Right cardiac atrium (tissue), 5 donors: ENCODE measurements at regions not wholly inside any gene's neighbourhood (a gene's known extent, or its start where the extent isn't known, plus 50 kb on each side); places are given as distances from the start of the nearest gene placed in this dataset.
"Not testable (repeated sequence)": the region's sequence is repeated elsewhere in the genome, so short reads cannot be mapped to it uniquely, and the experiment has no call there.

ENCODE experiments used
- ATAC-seq, 2 donors: fragments of 200-7000 bp; cut with Tn5 transposase; one replicate each; pipeline versions ENCODE4 v1.8.0 to v1.9.1; 2020; ENCODE audit warnings: moderate library complexity in 2 of 2, mild to moderate bottlenecking in 1 of 2
- DNase-seq, 3 donors: peaks; one replicate each; pipeline ENCODE4 v3.0.0-alpha.2; 2020
- H3K27ac ChIP-seq: one replicate; pipeline ENCODE4 v1.5.1; 2013; ENCODE audit warnings: mild to moderate bottlenecking, low read length, control low read depth, moderate library complexity
- H3K27me3 ChIP-seq: one replicate; pipeline ENCODE4 v1.6.1; 2013; ENCODE audit not compliant: control insufficient read depth, insufficient read depth
- H3K4me1 ChIP-seq: one replicate; pipeline ENCODE4 v1.6.1; 2013; ENCODE audit warnings: low read length; ENCODE audit not compliant: control insufficient read depth, insufficient read depth
- H3K4me3 ChIP-seq: one replicate; pipeline ENCODE4 v1.5.1; 2013; ENCODE audit warnings: low read length, control low read depth
- H3K9me3 ChIP-seq: one replicate; pipeline ENCODE4 v1.6.1; 2013; ENCODE audit warnings: low read length; ENCODE audit not compliant: control insufficient read depth
- WGBS: extraction: QIAGEN DNeasy Blood & Tissue Kit; methylation state at CpG from one replicate; pipeline ENCODE4 v1.1.7; 2013; 5-methylcytosine and 5-hydroxymethylcytosine counted together
- intact Hi-C, 4 donors: fragments of 100-400 bp; cut with DNase I; formaldehyde crosslinking; loops; one replicate each; pipeline versions ENCODE4 v1.11.0 to v1.14.0; 2022 to 2023
- donor health status: healthy with polysubstance abuse.
- donor health status: DM: no; HTN: yes; CAD: no.
- donor health status: DM: no; HTN: no; CAD: no.
- donor health status: DM: no; HTN: yes; CAD: no; lungs with severe emphysema.
- donor health status: DM: yes; HTN: yes; CAD: no.

DNA sequence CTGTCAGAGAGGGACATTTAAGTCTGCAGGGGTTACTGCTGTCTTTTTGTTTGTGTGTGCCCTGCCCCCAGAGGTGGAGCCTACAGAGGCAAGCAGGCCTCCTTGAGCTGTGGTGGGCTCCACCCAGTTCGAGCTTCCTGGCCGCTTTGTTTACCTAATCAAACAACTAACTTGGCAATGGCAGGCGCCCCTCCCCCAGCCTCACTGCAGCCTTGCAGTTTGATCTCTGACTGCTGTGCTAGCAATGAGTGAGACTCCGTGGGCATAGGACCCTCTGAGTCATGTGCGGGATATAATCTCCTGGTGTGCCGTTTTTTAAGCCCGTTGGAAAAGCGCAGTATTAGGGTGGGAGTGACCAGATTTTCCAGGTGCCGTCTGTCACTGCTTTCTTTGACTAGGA is 216.8 kb upstream of the CDKN2B start:
- ATAC-seq, H3K9me3 ChIP-seq, H3K4me1 ChIP-seq, H3K4me3 ChIP-seq, intact Hi-C loops, H3K27ac ChIP-seq, H3K27me3 ChIP-seq, DNase-seq: not testable (repeated sequence)
- 90% methylated on average over 9 of the region's 9 CpGs for WGBS

GRCh38 chr9:22227986-22228385 is 218.6 kb upstream of the DMRTA1 start:
- DNase-seq (no peak), ATAC-seq (no peak)
- Histone ChIP-seq H3K4me1 (no peaks in the 10 kb centered on the region), H3K27me3 (no peaks in the 10 kb centered on the region), H3K4me3 (no peak overlapping the region), H3K27ac (no peak overlapping the region), H3K9me3 (no peaks in the 10 kb centered on the region)
- intact Hi-C loops, result no loop called here

GRCh38 chr9:22228542-22228941 is 218.1 kb upstream of the DMRTA1 start:
- Histone ChIP-seq H3K27ac (no peak overlapping the region), H3K4me1 (no peaks in the 10 kb centered on the region), H3K4me3 (no peak overlapping the region), H3K27me3 (no peaks in the 10 kb centered on the region), H3K9me3 (no peaks in the 10 kb centered on the region)
- intact Hi-C loops, result no loop called here
- ATAC-seq (no peak), DNase-seq (no peak)
- 43% methylated on average over 3 of the region's 3 CpGs for WGBS

GRCh38 chr9:22229069-22229468 is 217.6 kb upstream of the DMRTA1 start:
- H3K27ac ChIP-seq, result no peak overlapping the region
- intact Hi-C loops, result no loop called here
- H3K9me3 ChIP-seq, result no peaks in the 10 kb centered on the region
- no peaks in the 10 kb centered on the region for H3K27me3 ChIP-seq
- WGBS, result 83% methylated on average over 4 of the region's 4 CpGs
- ATAC-seq (no peak), DNase-seq (no peak)
- no peaks in the 10 kb centered on the region for H3K4me1 ChIP-seq
- no peak overlapping the region for H3K4me3 ChIP-seq

DNA sequence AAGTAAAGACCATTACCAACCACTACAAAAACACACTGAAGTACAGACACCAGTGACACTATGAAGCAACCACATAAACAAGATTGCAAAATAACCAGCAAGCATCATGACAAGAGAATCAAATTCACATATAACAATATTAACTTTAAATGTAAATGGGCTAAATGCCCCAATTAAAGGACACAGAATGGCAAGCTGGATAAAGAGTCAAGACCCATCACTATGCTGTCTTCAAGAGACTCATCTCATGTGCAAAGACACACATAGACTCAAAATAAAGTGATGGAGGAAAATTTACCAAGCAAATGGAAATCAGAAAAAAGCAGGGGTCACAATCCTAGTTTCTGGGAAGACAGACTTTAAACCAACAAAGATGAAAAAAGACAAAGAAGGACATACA is 215.3 kb upstream of the DMRTA1 start:
- not testable (repeated sequence) for H3K4me3 ChIP-seq, DNase-seq, H3K27me3 ChIP-seq, H3K27ac ChIP-seq, H3K9me3 ChIP-seq, H3K4me1 ChIP-seq, ATAC-seq
- intact Hi-C loops, result loop anchor here in 1 of 4 donors (10.0 kb wide), 1 partner anchor 417 kb away; no protein-coding TSS in a partner anchor

DNA sequence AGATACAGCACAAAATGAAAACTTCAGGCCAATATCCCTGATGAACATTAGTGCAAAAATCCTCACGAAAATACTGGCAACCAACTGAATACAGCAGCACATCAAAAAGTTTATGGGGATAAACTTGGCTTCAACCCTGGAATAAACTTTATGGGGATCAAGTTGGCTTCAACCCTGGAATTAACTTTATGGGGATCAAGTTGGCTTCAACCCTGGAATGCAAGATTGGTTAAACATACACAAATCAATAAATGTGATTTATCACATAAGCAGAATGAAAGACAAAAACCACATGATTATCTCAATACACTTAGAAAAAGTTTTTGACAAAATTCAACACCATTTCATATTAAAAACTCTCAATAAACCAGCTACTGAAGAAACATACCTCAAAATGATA is 213.7 kb upstream of the DMRTA1 start:
- no peaks in the 10 kb centered on the region for H3K9me3 ChIP-seq
- no peak overlapping the region for H3K4me3 ChIP-seq
- 72% methylated on average over 1 of the region's 1 CpG for WGBS

GRCh38 chr9:22237497-22238363 is 208.9 kb upstream of the DMRTA1 start:
- Histone ChIP-seq H3K9me3 (no peaks in the 10 kb centered on the region), H3K27me3 (no peaks in the 10 kb centered on the region), H3K27ac (no peak overlapping the region), H3K4me3 (no peak overlapping the region), H3K4me1 (no peaks in the 10 kb centered on the region)
- intact Hi-C loops, result loop anchor here (5.0 to 10.0 kb wide), 2 partner anchors 423 to 425 kb away; no protein-coding TSS in a partner anchor
- no peak for DNase-seq
- no peak for ATAC-seq
- 83% methylated on average over 3 of the region's 3 CpGs for WGBS

More for the DNA sequence above, 213.7 kb upstream of the DMRTA1 start:
- no peak for DNase-seq
- no peaks in the 10 kb centered on the region for H3K27me3 ChIP-seq
- no peak overlapping the region for H3K27ac ChIP-seq
- H3K4me1 ChIP-seq, result no peaks in the 10 kb centered on the region
- intact Hi-C loops, result loop anchor here in 1 of 4 donors (10.0 kb wide), 1 partner anchor 418 kb away; no protein-coding TSS in a partner anchor
- no peak for ATAC-seq

DNA sequence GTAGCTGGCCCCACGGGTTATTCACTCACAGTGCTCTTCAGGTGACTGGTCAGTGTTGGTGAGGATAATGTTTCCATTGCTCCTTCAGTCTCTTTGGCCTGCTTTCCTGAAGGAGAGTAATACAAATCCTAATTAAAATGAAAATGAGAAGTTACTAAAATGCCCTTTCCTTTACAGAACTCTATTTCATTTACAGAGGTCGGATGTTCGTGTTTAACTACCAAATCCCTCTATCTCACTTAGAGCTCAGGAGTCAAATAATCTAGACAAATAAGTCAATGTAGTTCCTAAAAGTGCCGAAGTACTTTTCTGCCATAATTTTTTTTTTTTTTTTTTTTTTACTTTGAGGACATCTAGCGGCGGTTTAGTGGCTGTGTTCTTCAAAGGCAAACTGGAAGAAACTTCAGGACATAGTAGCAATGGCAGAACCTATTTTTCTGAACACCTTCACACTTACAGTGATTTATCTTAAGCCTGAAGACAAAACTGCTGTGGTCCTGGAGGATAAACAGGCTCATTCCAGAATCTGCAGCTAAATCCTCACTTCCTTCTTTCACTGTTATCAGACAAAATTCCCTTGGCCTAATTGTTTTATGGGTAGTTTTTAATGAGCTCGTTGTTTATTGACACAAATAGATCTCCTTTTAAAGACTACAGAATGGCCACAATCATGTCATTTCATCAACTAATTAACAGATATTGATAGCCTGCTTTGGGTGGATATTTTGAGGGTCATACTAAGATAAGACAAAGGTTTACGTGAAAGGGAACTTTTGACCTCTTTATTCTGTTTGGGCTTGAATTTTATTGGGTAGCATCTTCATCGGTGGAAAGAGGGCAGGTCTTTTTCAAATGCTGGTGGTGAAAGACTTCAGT is 207.6 kb upstream of the DMRTA1 start:
- no peaks in the 10 kb centered on the region for H3K9me3 ChIP-seq
- H3K4me1 ChIP-seq, result no peaks in the 10 kb centered on the region
- no peak for DNase-seq
- no peak overlapping the region for H3K4me3 ChIP-seq
- 18% methylated on average over 9 of the region's 9 CpGs for WGBS
- intact Hi-C loops, result loop anchor here (5.0 to 10.0 kb wide), 2 partner anchors 424 to 427 kb away; no protein-coding TSS in a partner anchor
- no peak overlapping the region for H3K27ac ChIP-seq
- H3K27me3 ChIP-seq, result no peaks in the 10 kb centered on the region
- no peak for ATAC-seq

DNA sequence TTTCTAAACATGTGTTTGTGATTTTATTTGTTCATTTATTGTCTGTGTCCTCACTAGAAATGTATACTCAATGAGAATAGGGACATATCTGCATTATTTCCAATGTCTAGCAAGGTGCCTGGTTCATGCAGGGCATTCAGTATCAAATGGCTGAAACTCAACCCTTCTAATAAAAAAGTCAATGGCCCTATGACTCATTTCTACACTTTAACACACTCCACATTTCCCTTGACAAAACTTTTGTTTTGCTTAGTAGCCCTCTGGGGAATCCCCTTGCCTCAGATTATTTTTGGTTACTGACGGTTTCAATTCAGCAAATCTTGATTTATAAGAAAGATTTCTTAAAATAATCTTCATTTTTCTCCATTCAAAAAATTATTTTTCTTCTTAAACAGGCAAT is 206.0 kb upstream of the DMRTA1 start:
- Histone ChIP-seq H3K27ac (no peak overlapping the region), H3K27me3 (no peaks in the 10 kb centered on the region), H3K9me3 (no peaks in the 10 kb centered on the region), H3K4me3 (no peak overlapping the region), H3K4me1 (no peaks in the 10 kb centered on the region)
- WGBS, result 26% methylated on average over 1 of the region's 1 CpG
- intact Hi-C loops, result no loop called here
- no peak for ATAC-seq
- no peak for DNase-seq

DNA sequence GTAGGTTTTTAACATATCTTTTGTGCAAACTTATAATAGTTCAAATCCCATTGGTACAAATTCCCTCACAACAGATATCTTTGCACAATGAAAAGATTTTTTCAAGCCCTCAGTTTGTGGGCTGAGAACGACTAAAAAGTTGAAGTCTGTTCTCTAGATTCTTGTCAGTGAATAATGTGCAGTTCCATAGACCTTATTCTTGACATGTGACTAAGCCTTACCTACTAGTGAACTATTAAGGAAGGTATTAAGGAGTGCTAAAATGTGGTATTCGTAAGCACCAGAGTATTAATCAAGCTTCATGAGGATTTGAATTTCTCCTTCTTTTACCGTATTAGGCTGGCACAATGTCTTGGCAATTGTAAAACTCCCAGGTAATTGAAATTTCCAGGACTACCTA is 205.6 kb upstream of the DMRTA1 start:
- no peaks in the 10 kb centered on the region for H3K4me1 ChIP-seq
- no peak overlapping the region for H3K4me3 ChIP-seq
- ATAC-seq, result no peak
- intact Hi-C loops, result no loop called here
- DNase-seq, result no peak
- H3K27ac ChIP-seq, result no peak overlapping the region
- WGBS, result 62% methylated on average over 3 of the region's 3 CpGs
- no peaks in the 10 kb centered on the region for H3K27me3 ChIP-seq
- H3K9me3 ChIP-seq, result no peaks in the 10 kb centered on the region

- intact Hi-C loops, result no loop called here
These were observed 205.0 kb upstream of the DMRTA1 start for GRCh38 chr9:22241611-22242010.

More at GRCh38 chr9:22241611-22242010, 205.0 kb upstream of the DMRTA1 start:
- Histone ChIP-seq H3K27ac (no peak overlapping the region), H3K27me3 (no peaks in the 10 kb centered on the region), H3K4me3 (no peak overlapping the region), H3K9me3 (no peaks in the 10 kb centered on the region), H3K4me1 (no peaks in the 10 kb centered on the region)
- DNase-seq (no peak), ATAC-seq (no peak)
